HG03469 (cell line): ENCODE measurements at regions not wholly inside any gene's neighbourhood (a gene's known extent, or its start where the extent isn't known, plus 50 kb on each side); places are given as distances from the start of the nearest gene placed in this dataset.

Experiments used
- ATAC-seq: cut with Tn5 transposase; IDR thresholded peaks from one replicate; pipeline ENCODE4 v1.9.1; 2021; ENCODE audit warnings: mild to moderate bottlenecking, moderate library complexity, moderate number of reproducible peaks; ENCODE audit not compliant: unreplicated experiment

GRCh38 chr4:121526509-121526908 lies 145.7 kb upstream of the QRFPR start:
- ATAC-seq: no peak

GRCh38 chr4:121519236-121519838 lies 138.5 kb upstream of the QRFPR start:
- ATAC-seq: no peak

GRCh38 chr4:121517241-121517640 lies 136.4 kb upstream of the QRFPR start:
- ATAC-seq: no peak

GRCh38 chr4:121514443-121514842 lies 133.6 kb upstream of the QRFPR start:
- no peak for ATAC-seq

- peak; percentile 79 for ATAC-seq
Observed at GRCh38 chr4:121510341-121510874, 129.6 kb upstream of the QRFPR start.

- ATAC-seq: no peak
Observed at GRCh38 chr4:121485190-121485804, 104.5 kb upstream of the QRFPR start.

- ATAC-seq: peak; percentile 96
Observed at GRCh38 chr4:121484633-121485032, 103.8 kb upstream of the QRFPR start.

GRCh38 chr4:121479808-121480207 lies 99.0 kb upstream of the QRFPR start:
- no peak for ATAC-seq

GRCh38 chr4:121477480-121477879 lies 96.7 kb upstream of the QRFPR start:
- no peak for ATAC-seq

- no peak for ATAC-seq
Observed at GRCh38 chr4:121477079-121477478, 96.3 kb upstream of the QRFPR start.

GRCh38 chr4:121472937-121473721 lies 92.3 kb upstream of the QRFPR start:
- ATAC-seq: peak; percentile 59

- ATAC-seq: no peak
Observed at GRCh38 chr4:121464854-121465253, 84.0 kb upstream of the QRFPR start.

- peak; percentile 86 for ATAC-seq
Observed at GRCh38 chr4:121462660-121463261, 81.9 kb upstream of the QRFPR start.

- no peak for ATAC-seq
Observed at GRCh38 chr4:121459026-121459425, 78.2 kb upstream of the QRFPR start.

- ATAC-seq: no peak
Observed at GRCh38 chr4:121457278-121457875, 76.6 kb upstream of the QRFPR start.

GRCh38 chr4:121455285-121455684 lies 74.5 kb upstream of the QRFPR start:
- no peak for ATAC-seq

GRCh38 chr4:121454251-121454979 lies 73.6 kb upstream of the QRFPR start:
- ATAC-seq: no peak

GRCh38 chr4:121451310-121451709 lies 70.5 kb upstream of the QRFPR start:
- ATAC-seq: no peak

GRCh38 chr4:121449416-121449815 lies 68.6 kb upstream of the QRFPR start:
- ATAC-seq: no peak

- ATAC-seq: no peak
Observed at GRCh38 chr4:121448231-121448630, 67.4 kb upstream of the QRFPR start.
